SU-DHL-6 (cell line): ENCODE measurements at regions not wholly inside any gene's neighbourhood (a gene's known extent, or its start where the extent isn't known, plus 50 kb on each side); places are given as distances from the start of the nearest gene placed in this dataset.

Experiments
- H2AFZ ChIP-seq: fragments of 200-600 bp; sonication (generic); 2 replicates; pipeline ENCODE4 v1.6.1; 2014; ENCODE audit warnings: low read depth, mild to moderate bottlenecking, moderate library complexity, mixed read lengths, antibody characterized with exemption, low read length; ENCODE audit not compliant: severe bottlenecking
- H3F3A ChIP-seq: fragments of 200-600 bp; shearing (Covaris generic); 2 replicates; pipeline ENCODE4 v1.6.0; 2016; ENCODE audit warnings: antibody characterized with exemption, mild to moderate bottlenecking; ENCODE audit not compliant: insufficient read depth
- H3K27ac ChIP-seq: fragments of 200-600 bp; sonication (generic); 2 replicates; pipeline ENCODE4 v1.5.1; 2016; ENCODE audit warnings: low read depth, mild to moderate bottlenecking, low read length, moderate library complexity, mixed read lengths
- H3K27me3 ChIP-seq: fragments of 200-600 bp; sonication (generic), shearing (Covaris generic); 2 replicates; pipeline ENCODE4 v1.6.0; 2014; ENCODE audit warnings: mild to moderate bottlenecking, low read length
- H3K36me3 ChIP-seq: fragments of 200-600 bp; sonication (generic); 2 replicates; pipeline ENCODE4 v1.6.1; 2014; ENCODE audit warnings: mild to moderate bottlenecking, low read length, mixed read lengths
- H3K4me2 ChIP-seq: fragments of 300-600, 200-600 bp; shearing (Covaris generic), sonication (generic); 2 replicates; pipeline ENCODE4 v1.6.0; 2014; ENCODE audit warnings: low read length, low read depth, mild to moderate bottlenecking; ENCODE audit not compliant: poor library complexity, severe bottlenecking
- H3K4me3 ChIP-seq: fragments of 200-600 bp; sonication (generic); 2 replicates; pipeline ENCODE4 v1.5.1; 2014; ENCODE audit warnings: antibody characterized with exemption, low read length, mild to moderate bottlenecking, mixed read lengths; ENCODE audit not compliant: insufficient read depth, poor library complexity, severe bottlenecking
- H3K79me2 ChIP-seq: fragments of 200-600 bp; sonication (generic); 2 replicates; pipeline ENCODE4 v1.6.1; 2014; ENCODE audit warnings: mild to moderate bottlenecking, low read length, moderate library complexity; ENCODE audit not compliant: insufficient read depth
- H3K9ac ChIP-seq: fragments of 200-600 bp; sonication (generic); 2 replicates; pipeline ENCODE4 v1.7.0; 2014; ENCODE audit warnings: mild to moderate bottlenecking, low read length
- H3K9me2 ChIP-seq: fragments of 200-600 bp; sonication (generic); replicated peaks from 2 replicates; pipeline ENCODE4 v1.6.1; 2014; ENCODE audit warnings: low read length; ENCODE audit not compliant: insufficient read depth
- H3K9me3 ChIP-seq: fragments of 200-600 bp; sonication (generic); 2 replicates; pipeline ENCODE4 v1.6.1; 2014; ENCODE audit warnings: low read length, mixed read lengths; ENCODE audit not compliant: insufficient read depth
- H4K20me1 ChIP-seq: fragments of 200-600 bp; sonication (generic); 2 replicates; pipeline ENCODE4 v1.6.1; 2014; ENCODE audit warnings: low read depth, mild to moderate bottlenecking, antibody characterized with exemption, low read length, moderate library complexity, mixed read lengths
- CTCF ChIP-seq: fragments of 200-600 bp; sonication (generic); IDR thresholded peaks from one replicate; pipeline ENCODE4 v1.5.1; 2017; ENCODE audit warnings: antibody characterized with exemption, mild to moderate bottlenecking, low read length, moderate library complexity; ENCODE audit not compliant: insufficient read depth, poor library complexity, severe bottlenecking
- EZH2phosphoT487 ChIP-seq: fragments of 200-600 bp; sonication (generic), shearing (Covaris generic); conservative IDR thresholded peaks from 2 replicates; pipeline ENCODE4 v1.6.1; 2018; ENCODE audit warnings: mild to moderate bottlenecking, antibody characterized with exemption, low read length, moderate library complexity, mixed read lengths

GRCh38 chrX:6961286-6962005, 186.1 kb upstream of the STS start:
- no peaks in the 10 kb centered on the region for H3K9me2 ChIP-seq
- no peak overlapping the region for H3K9ac ChIP-seq
- H3K4me2 ChIP-seq = no peak overlapping the region
- TF ChIP-seq EZH2phosphoT487 = no peak
- no peak for TF ChIP-seq CTCF
- H2AFZ ChIP-seq = no peak overlapping the region
- H3K9me3 ChIP-seq = no peaks in the 10 kb centered on the region
- no peaks in the 10 kb centered on the region for H3K79me2 ChIP-seq
- H3K4me3 ChIP-seq = no peak overlapping the region
- no peaks in the 10 kb centered on the region for H3K36me3 ChIP-seq
- H3F3A ChIP-seq = no peaks in the 10 kb centered on the region
- H3K27me3 ChIP-seq = no peaks in the 10 kb centered on the region
- no peak overlapping the region for H3K27ac ChIP-seq
- no peaks in the 10 kb centered on the region for H4K20me1 ChIP-seq

GRCh38 chrX:6959006-6959405, 188.5 kb upstream of the STS start:
- no peak overlapping the region for H3K4me3 ChIP-seq
- H2AFZ ChIP-seq = no peak overlapping the region
- H3K36me3 ChIP-seq = no peaks in the 10 kb centered on the region
- H3K27ac ChIP-seq = no peak overlapping the region
- H3K9me2 ChIP-seq = no peaks in the 10 kb centered on the region
- no peak overlapping the region for H3K4me2 ChIP-seq
- H3K79me2 ChIP-seq = no peaks in the 10 kb centered on the region
- H3K27me3 ChIP-seq = no peaks in the 10 kb centered on the region
- H4K20me1 ChIP-seq = no peaks in the 10 kb centered on the region
- no peaks in the 10 kb centered on the region for H3F3A ChIP-seq
- no peak overlapping the region for H3K9ac ChIP-seq
- no peaks in the 10 kb centered on the region for H3K9me3 ChIP-seq
- TF ChIP-seq CTCF = no peak
- no peak for TF ChIP-seq EZH2phosphoT487

- no peak for TF ChIP-seq EZH2phosphoT487
- no peak for TF ChIP-seq CTCF
- Histone ChIP-seq H3F3A (no peaks in the 10 kb centered on the region), H3K9me3 (no peaks in the 10 kb centered on the region), H3K9ac (no peak overlapping the region), H4K20me1 (no peaks in the 10 kb centered on the region), H2AFZ (no peak overlapping the region), H3K4me3 (no peak overlapping the region), H3K9me2 (no peaks in the 10 kb centered on the region), H3K4me2 (no peak overlapping the region), H3K36me3 (no peaks in the 10 kb centered on the region), H3K27me3 (no peaks in the 10 kb centered on the region), H3K27ac (no peak overlapping the region), H3K79me2 (no peaks in the 10 kb centered on the region)
Observed at GRCh38 chrX:6954836-6955235, 192.7 kb upstream of the STS start.
